Mammary epithelial cell (primary cell): ENCODE measurements at regions not wholly inside any gene's neighbourhood (a gene's known extent, or its start where the extent isn't known, plus 50 kb on each side); places are given as distances from the start of the nearest gene placed in this dataset.

Experiments
- EZH2 ChIP-seq: IDR thresholded peaks from 2 replicates; pipeline ENCODE4 v1.6.1; 2012; ENCODE audit warnings: low read length, inconsistent platforms, borderline replicate concordance
- TF ChIP-seq, protein P1 (sequence below), 2 donors: IDR thresholded peaks in 1 of 2; conservative IDR thresholded peaks in 1 of 2; 2 replicates each; pipeline ENCODE4 v1.5.1; 2011 to 2012; ENCODE audit warnings: inconsistent platforms in 2 of 2, low read length in 2 of 2, mild to moderate bottlenecking in 2 of 2, control low read depth in 1 of 2, low read depth in 1 of 2; ENCODE audit not compliant: insufficient read depth in 1 of 2; ENCODE audit errors: extremely low read depth in 1 of 2

DNA sequence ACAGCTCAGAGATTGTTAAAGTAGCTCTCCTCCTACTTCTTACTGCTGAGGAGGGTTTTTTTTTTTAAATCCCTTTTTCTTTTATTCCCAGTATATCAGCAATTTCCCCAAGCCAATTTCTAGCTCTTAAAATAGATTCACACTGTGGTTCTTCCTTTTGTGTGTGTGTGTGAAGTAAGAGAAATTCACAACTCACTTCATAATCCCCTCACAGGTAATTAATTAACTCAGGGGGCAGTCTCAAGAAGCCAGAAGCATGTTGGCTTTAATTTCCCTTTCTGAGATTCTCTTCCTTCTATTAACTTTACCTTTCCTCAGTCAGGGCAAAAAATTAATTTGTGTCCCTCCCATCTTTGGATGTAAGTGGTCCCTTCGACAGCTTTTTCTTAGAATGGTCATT lies 71.0 kb upstream of the HMHB1 start:
- TF ChIP-seq, protein P1, sequence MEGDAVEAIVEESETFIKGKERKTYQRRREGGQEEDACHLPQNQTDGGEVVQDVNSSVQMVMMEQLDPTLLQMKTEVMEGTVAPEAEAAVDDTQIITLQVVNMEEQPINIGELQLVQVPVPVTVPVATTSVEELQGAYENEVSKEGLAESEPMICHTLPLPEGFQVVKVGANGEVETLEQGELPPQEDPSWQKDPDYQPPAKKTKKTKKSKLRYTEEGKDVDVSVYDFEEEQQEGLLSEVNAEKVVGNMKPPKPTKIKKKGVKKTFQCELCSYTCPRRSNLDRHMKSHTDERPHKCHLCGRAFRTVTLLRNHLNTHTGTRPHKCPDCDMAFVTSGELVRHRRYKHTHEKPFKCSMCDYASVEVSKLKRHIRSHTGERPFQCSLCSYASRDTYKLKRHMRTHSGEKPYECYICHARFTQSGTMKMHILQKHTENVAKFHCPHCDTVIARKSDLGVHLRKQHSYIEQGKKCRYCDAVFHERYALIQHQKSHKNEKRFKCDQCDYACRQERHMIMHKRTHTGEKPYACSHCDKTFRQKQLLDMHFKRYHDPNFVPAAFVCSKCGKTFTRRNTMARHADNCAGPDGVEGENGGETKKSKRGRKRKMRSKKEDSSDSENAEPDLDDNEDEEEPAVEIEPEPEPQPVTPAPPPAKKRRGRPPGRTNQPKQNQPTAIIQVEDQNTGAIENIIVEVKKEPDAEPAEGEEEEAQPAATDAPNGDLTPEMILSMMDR (conservative IDR thresholded peaks at IDR 0.05 in 1 of 2, IDR thresholded peaks at IDR 0.05 in 1 of 2; ENCODE audit: extremely low read depth in 1 of 2, insufficient read depth in 1 of 2, low read depth in 1 of 2, low read length in 2 of 2) = no peak
- TF ChIP-seq EZH2 = no peak
